OCI-LY1 (cell line): ENCODE measurements at regions not wholly inside any gene's neighbourhood (a gene's known extent, or its start where the extent isn't known, plus 50 kb on each side); places are given as distances from the start of the nearest gene placed in this dataset.

Experiments used
- H2AFZ ChIP-seq: fragments of 200-600 bp; sonication (generic), shearing (Covaris generic); 2 replicates; pipeline ENCODE4 v1.6.0; 2014; ENCODE audit warnings: antibody characterized with exemption, mild to moderate bottlenecking, low read length
- H3F3A ChIP-seq: fragments of 200-600 bp; sonication (generic), shearing (Covaris generic); 2 replicates; pipeline ENCODE4 v1.6.0; 2014; ENCODE audit warnings: mild to moderate bottlenecking, antibody characterized with exemption, low read length, moderate library complexity; ENCODE audit not compliant: insufficient read depth
- H3K27ac ChIP-seq: fragments of 200-600 bp; sonication (generic); 2 replicates; pipeline ENCODE4 v1.5.1; 2014; ENCODE audit warnings: low read length, mixed run types, mild to moderate bottlenecking, low read depth; ENCODE audit not compliant: poor library complexity, severe bottlenecking
- H3K27me3 ChIP-seq: fragments of 200-600 bp; sonication (generic); 2 replicates; pipeline ENCODE4 v1.6.0; 2014; ENCODE audit warnings: antibody characterized with exemption, mild to moderate bottlenecking, low read length, moderate library complexity; ENCODE audit not compliant: insufficient read depth
- H3K36me3 ChIP-seq: fragments of 200-600 bp; sonication (generic); 2 replicates; pipeline ENCODE4 v1.6.1; 2014; ENCODE audit warnings: mild to moderate bottlenecking, antibody characterized with exemption, low read length, moderate library complexity, mixed read lengths; ENCODE audit not compliant: insufficient read depth
- H3K4me1 ChIP-seq: fragments of 200-600 bp; sonication (generic); 2 replicates; pipeline ENCODE4 v1.5.1; 2014; ENCODE audit warnings: mild to moderate bottlenecking, low read length, moderate library complexity; ENCODE audit not compliant: insufficient read depth, severe bottlenecking
- H3K4me2 ChIP-seq: fragments of 200-600 bp; sonication (generic), shearing (Covaris generic); 2 replicates; pipeline ENCODE4 v1.6.1; 2014; ENCODE audit warnings: low read length
- H3K4me3 ChIP-seq: fragments of 200-600 bp; sonication (generic); 2 replicates; pipeline ENCODE4 v1.5.1; 2014; ENCODE audit warnings: low read length, low read depth, mild to moderate bottlenecking, mixed read lengths; ENCODE audit not compliant: poor library complexity, severe bottlenecking
- H3K79me2 ChIP-seq: fragments of 200-600 bp; shearing (Covaris generic); 2 replicates; pipeline ENCODE4 v1.6.1; 2016; ENCODE audit warnings: mixed run types, low read length, mixed read lengths; ENCODE audit not compliant: insufficient read depth
- H3K9ac ChIP-seq: fragments of 200-600 bp; sonication (generic), shearing (Covaris generic); 2 replicates; pipeline ENCODE4 v1.6.1; 2014; ENCODE audit warnings: mild to moderate bottlenecking, low read length, mixed read lengths
- H3K9me2 ChIP-seq: fragments of 200-600 bp; sonication (generic), shearing (Covaris generic); 2 replicates; pipeline ENCODE4 v1.6.1; 2014; ENCODE audit warnings: low read depth, mild to moderate bottlenecking, low read length, mixed read lengths
- H3K9me3 ChIP-seq: fragments of 200-600 bp; shearing (Covaris generic); 2 replicates; pipeline ENCODE4 v1.6.1; 2014; ENCODE audit warnings: low read length, mixed read lengths
- H4K20me1 ChIP-seq: fragments of 200-600 bp; sonication (generic), shearing (Covaris generic); 2 replicates; pipeline ENCODE4 v1.6.0; 2016; ENCODE audit warnings: mild to moderate bottlenecking, low read length; ENCODE audit not compliant: insufficient read depth
- CTCF ChIP-seq: fragments of 200-600 bp; sonication (generic), shearing (Covaris generic); IDR thresholded peaks from 2 replicates; pipeline ENCODE4 v1.5.1; 2017; ENCODE audit warnings: mild to moderate bottlenecking, antibody characterized with exemption, low read length, moderate library complexity, mixed read lengths
- EZH2 ChIP-seq: fragments of 200-600 bp; sonication (generic), shearing (Covaris generic); IDR thresholded peaks from 2 replicates; pipeline ENCODE4 v1.8.0; 2017; ENCODE audit warnings: borderline replicate concordance, mixed run types, mild to moderate bottlenecking, antibody characterized with exemption, low read length, moderate library complexity, mixed read lengths

GRCh38 chr17:77361986-77362620 lies 221.3 kb downstream of the SEC14L1 start:
- H3K4me1 ChIP-seq, result peaks cover 11% of the 10 kb centered on the region

GRCh38 chr17:77363821-77364361 lies 223.1 kb downstream of the SEC14L1 start:
- Histone ChIP-seq H3K27me3 (peaks cover 4% of the 10 kb centered on the region; the same call in 1 of the 2 replicates), H3K9me2 (no peaks in the 10 kb centered on the region), H3K36me3 (no peaks in the 10 kb centered on the region), H3K79me2 (no peaks in the 10 kb centered on the region), H3K27ac (no peak overlapping the region), H3K9ac (no peak overlapping the region), H3K4me2 (no peak overlapping the region), H3K4me1 (peaks cover 11% of the 10 kb centered on the region), H3F3A (no peaks in the 10 kb centered on the region), H3K4me3 (no peak overlapping the region), H4K20me1 (no peaks in the 10 kb centered on the region), H2AFZ (no peak overlapping the region), H3K9me3 (no peaks in the 10 kb centered on the region)
- TF ChIP-seq EZH2 (no peak), CTCF (no peak)

More at GRCh38 chr17:77361986-77362620, 221.3 kb downstream of the SEC14L1 start:
- no peaks in the 10 kb centered on the region for H3K9me2 ChIP-seq
- H4K20me1 ChIP-seq, result no peaks in the 10 kb centered on the region
- H3K9me3 ChIP-seq, result no peaks in the 10 kb centered on the region
- TF ChIP-seq CTCF (no peak), EZH2 (no peak)
- no peaks in the 10 kb centered on the region for H3F3A ChIP-seq
- H3K4me2 ChIP-seq, result no peak overlapping the region
- H2AFZ ChIP-seq, result no peak overlapping the region
- H3K9ac ChIP-seq, result no peak overlapping the region
- H3K79me2 ChIP-seq, result no peaks in the 10 kb centered on the region
- no peak overlapping the region for H3K4me3 ChIP-seq
- no peaks in the 10 kb centered on the region for H3K36me3 ChIP-seq
- H3K27ac ChIP-seq, result no peak overlapping the region
- H3K27me3 ChIP-seq, result peaks cover 4% of the 10 kb centered on the region; the same call in 1 of the 2 replicates

GRCh38 chr17:77364381-77364911 lies 223.7 kb downstream of the SEC14L1 start:
- no peak overlapping the region for H2AFZ ChIP-seq
- no peaks in the 10 kb centered on the region for H3K9me3 ChIP-seq
- no peaks in the 10 kb centered on the region for H3K9me2 ChIP-seq
- no peak overlapping the region for H3K4me2 ChIP-seq
- H4K20me1 ChIP-seq, result no peaks in the 10 kb centered on the region
- H3K79me2 ChIP-seq, result no peaks in the 10 kb centered on the region
- no peak overlapping the region for H3K9ac ChIP-seq
- peaks cover 11% of the 10 kb centered on the region for H3K4me1 ChIP-seq
- peaks cover 4% of the 10 kb centered on the region; the same call in 1 of the 2 replicates for H3K27me3 ChIP-seq
- H3K27ac ChIP-seq, result no peak overlapping the region
- H3K4me3 ChIP-seq, result no peak overlapping the region
- no peaks in the 10 kb centered on the region for H3F3A ChIP-seq
- no peaks in the 10 kb centered on the region for H3K36me3 ChIP-seq
- TF ChIP-seq EZH2, result no peak
- no peak for TF ChIP-seq CTCF
